Right lobe of liver (tissue), 6 donors: ENCODE measurements at regions not wholly inside any gene's neighbourhood (a gene's known extent, or its start where the extent isn't known, plus 50 kb on each side); places are given as distances from the start of the nearest gene placed in this dataset.
A peak's percentile ranks its signal among the peaks of the same experiment; 100 is the strongest.

Experiments
- ATAC-seq, 4 donors: fragments of 200-7000 bp; cut with Tn5 transposase; one replicate each; pipeline ENCODE4 v1.9.1; 2020; ENCODE audit warnings: mild to moderate bottlenecking in 4 of 4, moderate library complexity in 4 of 4
- DNase-seq, 3 donors: peaks; one replicate each; pipeline ENCODE4 v3.0.0-alpha.2; 2020
- H3K27ac ChIP-seq, 3 donors: fragments of 200-600 bp; one replicate each; pipeline ENCODE4 v1.8.0; 2022
- H3K27me3 ChIP-seq, 2 donors: fragments of 200-600 bp; one replicate each; pipeline ENCODE4 v1.8.0; 2022
- H3K36me3 ChIP-seq, 4 donors: fragments of 200-600 bp; sonication (generic) in 1 of 4; one replicate each; pipeline versions ENCODE4 v1.5.1 to v1.8.0; 2017 to 2022; ENCODE audit warnings: control low read depth in 1 of 4
- H3K4me1 ChIP-seq, 4 donors: fragments of 200-600 bp; sonication (generic) in 1 of 4; one replicate each; pipeline versions ENCODE4 v1.5.1 to v1.8.0; 2017 to 2022; ENCODE audit warnings: control low read depth in 1 of 4
- H3K4me3 ChIP-seq, 3 donors: fragments of 200-600 bp; one replicate each; pipeline ENCODE4 v1.8.0; 2022
- H3K9me3 ChIP-seq, 4 donors: fragments of 200-600 bp; sonication (generic) in 1 of 4; one replicate each; pipeline versions ENCODE4 v1.5.1 to v1.8.0; 2017 to 2022; ENCODE audit warnings: control low read depth in 1 of 4
- POLR2A ChIP-seq: fragments of 450-650 bp; IDR thresholded peaks from one replicate; pipeline ENCODE4 v1.6.1; 2017; ENCODE audit warnings: antibody characterized with exemption, mild to moderate bottlenecking
- WGBS: methylation state at CpG from one replicate; pipeline ENCODE4 v1.1.6; 2018; ENCODE audit warnings: low coverage, low lambda C conversion rate; ENCODE audit not compliant: insufficient coverage; ENCODE audit errors: missing lambda C conversion rate; 5-methylcytosine and 5-hydroxymethylcytosine counted together
- intact Hi-C, 2 donors: fragments of 100-400 bp; cut with DNase I; formaldehyde crosslinking; loops; one replicate each; pipeline versions ENCODE4 v1.11.2 to v1.14.1; 2022
- TF ChIP-seq, protein P1 (sequence below), 4 donors: fragments of 200-600 bp in 3 of 4; fragments of 450-650 bp in 1 of 4; IDR thresholded peaks; one replicate each; pipeline versions ENCODE4 v1.5.1 to v1.8.0; 2016 to 2022; ENCODE audit warnings: antibody characterized with exemption in 4 of 4, mild to moderate bottlenecking in 2 of 4
- donor health status: DM: no; HTN: yes; CAD: no.
- donor health status: DM: no; HTN: no; CAD: no.
- donor health status: DM: no; HTN: no; CAD: no.
- donor health status: DM: no; HTN: yes; CAD: no.
- donor health status: DM: no; HTN: yes; CAD: no.

- TF ChIP-seq, protein P1, sequence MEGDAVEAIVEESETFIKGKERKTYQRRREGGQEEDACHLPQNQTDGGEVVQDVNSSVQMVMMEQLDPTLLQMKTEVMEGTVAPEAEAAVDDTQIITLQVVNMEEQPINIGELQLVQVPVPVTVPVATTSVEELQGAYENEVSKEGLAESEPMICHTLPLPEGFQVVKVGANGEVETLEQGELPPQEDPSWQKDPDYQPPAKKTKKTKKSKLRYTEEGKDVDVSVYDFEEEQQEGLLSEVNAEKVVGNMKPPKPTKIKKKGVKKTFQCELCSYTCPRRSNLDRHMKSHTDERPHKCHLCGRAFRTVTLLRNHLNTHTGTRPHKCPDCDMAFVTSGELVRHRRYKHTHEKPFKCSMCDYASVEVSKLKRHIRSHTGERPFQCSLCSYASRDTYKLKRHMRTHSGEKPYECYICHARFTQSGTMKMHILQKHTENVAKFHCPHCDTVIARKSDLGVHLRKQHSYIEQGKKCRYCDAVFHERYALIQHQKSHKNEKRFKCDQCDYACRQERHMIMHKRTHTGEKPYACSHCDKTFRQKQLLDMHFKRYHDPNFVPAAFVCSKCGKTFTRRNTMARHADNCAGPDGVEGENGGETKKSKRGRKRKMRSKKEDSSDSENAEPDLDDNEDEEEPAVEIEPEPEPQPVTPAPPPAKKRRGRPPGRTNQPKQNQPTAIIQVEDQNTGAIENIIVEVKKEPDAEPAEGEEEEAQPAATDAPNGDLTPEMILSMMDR (IDR thresholded peaks at IDR 0.05), result no peak
- no peak for TF ChIP-seq POLR2A
- no peak overlapping the region for H3K27ac ChIP-seq
- intact Hi-C loops, result no loop called here
- DNase-seq, result no peak
- no peaks in the 10 kb centered on the region for H3K27me3 ChIP-seq
- no peaks in the 10 kb centered on the region for H3K36me3 ChIP-seq
- H3K4me1 ChIP-seq, result no peaks in the 10 kb centered on the region
- ATAC-seq, result no peak
- peaks cover 0 to 5% (median 0%) of the 10 kb centered on the region in 4 donors for H3K9me3 ChIP-seq
- WGBS, result 55% methylated on average over 3 of the region's 6 CpGs
- no peak overlapping the region for H3K4me3 ChIP-seq
These were observed 68.7 kb upstream of the ATF3 start for GRCh38 chr1:212539737-212540430.

GRCh38 chr1:212542761-212543187 is 65.8 kb upstream of the ATF3 start:
- H3K27ac ChIP-seq, result peak overlapping the region in 2 of 3 donors; percentile 14 to 20
- intact Hi-C loops, result no loop called here
- 47% methylated on average over 5 of the region's 5 CpGs for WGBS

DNA sequence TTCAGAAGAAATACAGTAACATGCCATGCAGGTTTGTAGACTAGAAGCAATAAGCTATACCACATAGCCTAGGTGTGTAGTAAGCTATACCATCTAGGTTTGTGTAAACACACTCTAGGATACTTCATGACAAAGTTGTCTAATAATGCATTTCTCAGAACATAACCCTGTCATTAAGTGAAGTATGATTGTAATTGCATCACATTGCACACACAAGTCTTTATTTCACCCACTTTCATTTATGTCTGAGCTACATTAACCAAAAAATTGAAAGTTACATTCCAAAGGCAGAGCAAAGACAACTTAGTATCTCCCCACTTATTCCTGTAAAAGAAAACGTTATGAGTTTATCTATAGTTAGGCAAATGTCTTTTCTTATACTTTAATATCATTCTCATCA is 64.5 kb upstream of the ATF3 start:
- intact Hi-C loops, result no loop called here
- no peaks in the 10 kb centered on the region for H3K27me3 ChIP-seq
- no peaks in the 10 kb centered on the region for H3K4me1 ChIP-seq
- TF ChIP-seq, protein P1 (IDR thresholded peaks at IDR 0.05), result no peak
- TF ChIP-seq POLR2A, result no peak
- 14% methylated on average over 1 of the region's 1 CpG for WGBS
- no peak overlapping the region for H3K27ac ChIP-seq
- no peaks in the 10 kb centered on the region for H3K36me3 ChIP-seq
- no peak for DNase-seq
- no peaks in the 10 kb centered on the region for H3K9me3 ChIP-seq
- ATAC-seq, result no peak
- H3K4me3 ChIP-seq, result no peak overlapping the region

More at GRCh38 chr1:212542761-212543187, 65.8 kb upstream of the ATF3 start:
- Histone ChIP-seq H3K27me3 (no peaks in the 10 kb centered on the region), H3K4me3 (no peak overlapping the region), H3K36me3 (no peaks in the 10 kb centered on the region), H3K9me3 (no peaks in the 10 kb centered on the region), H3K4me1 (no peaks in the 10 kb centered on the region)
- peak; percentile 32 for TF ChIP-seq POLR2A
- TF ChIP-seq, protein P1 (IDR thresholded peaks at IDR 0.05), result no peak
- peak; percentile 25 to 73 (median 66) for ATAC-seq
- DNase-seq, result no peak

- no peak for DNase-seq
- TF ChIP-seq, protein P1 (IDR thresholded peaks at IDR 0.05), result no peak
- TF ChIP-seq POLR2A, result no peak
- no peak overlapping the region for H3K4me3 ChIP-seq
- H3K9me3 ChIP-seq, result no peaks in the 10 kb centered on the region
- 80% methylated on average over 5 of the region's 5 CpGs for WGBS
- intact Hi-C loops, result no loop called here
- peak in 2 of 4 donors; percentile 56 to 58 for ATAC-seq
- H3K27me3 ChIP-seq, result no peaks in the 10 kb centered on the region
- H3K36me3 ChIP-seq, result no peaks in the 10 kb centered on the region
- H3K4me1 ChIP-seq, result no peaks in the 10 kb centered on the region
- H3K27ac ChIP-seq, result no peak overlapping the region
These were observed 62.5 kb upstream of the ATF3 start for GRCh38 chr1:212545941-212546635.
